ENCODE measurements at regions not wholly inside any gene's neighbourhood (a gene's known extent, or its start where the extent isn't known, plus 50 kb on each side); places are given as distances from the start of the nearest gene placed in this dataset.

DNA sequence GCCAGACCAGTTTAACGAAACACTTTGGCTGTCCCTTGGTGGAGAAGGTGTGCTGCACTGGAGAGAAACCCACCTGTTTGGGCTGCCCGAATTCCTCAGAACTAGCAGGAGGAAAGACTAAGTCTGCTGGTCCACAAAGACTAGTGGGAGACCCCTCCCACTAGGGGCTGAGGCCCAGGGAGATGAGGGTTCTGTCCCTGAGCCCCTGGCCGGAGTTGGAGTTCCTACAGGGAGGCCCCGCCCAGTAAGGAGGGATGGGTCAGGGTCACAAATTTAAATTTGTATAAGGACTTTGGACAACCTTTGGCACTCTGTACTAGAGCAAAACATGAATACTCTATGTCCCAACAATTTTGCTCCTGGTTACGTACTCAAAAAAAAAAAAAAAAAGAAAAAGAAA is 200.8 kb upstream of the C11orf87 start:
- peaks cover 35% of the 10 kb centered on the region for H3K9me3 Mint-ChIP-seq (ENCODE audit: low read depth)
- no peak overlapping the region for H3K4me3 Mint-ChIP-seq (ENCODE audit: unreplicated experiment)
- H3K4me1 Mint-ChIP-seq (ENCODE audit: low read depth), result no peaks in the 10 kb centered on the region
- H3K27ac Mint-ChIP-seq (ENCODE audit: unreplicated experiment), result no peak overlapping the region
- peaks cover 12% of the 10 kb centered on the region for H3K36me3 Mint-ChIP-seq (ENCODE audit: low read depth)
- no peak for DNase-seq (ENCODE audit: low spot score)
- no peaks in the 10 kb centered on the region for H3K27me3 Mint-ChIP-seq (ENCODE audit: low read depth)
- TF ChIP-seq, protein P1, sequence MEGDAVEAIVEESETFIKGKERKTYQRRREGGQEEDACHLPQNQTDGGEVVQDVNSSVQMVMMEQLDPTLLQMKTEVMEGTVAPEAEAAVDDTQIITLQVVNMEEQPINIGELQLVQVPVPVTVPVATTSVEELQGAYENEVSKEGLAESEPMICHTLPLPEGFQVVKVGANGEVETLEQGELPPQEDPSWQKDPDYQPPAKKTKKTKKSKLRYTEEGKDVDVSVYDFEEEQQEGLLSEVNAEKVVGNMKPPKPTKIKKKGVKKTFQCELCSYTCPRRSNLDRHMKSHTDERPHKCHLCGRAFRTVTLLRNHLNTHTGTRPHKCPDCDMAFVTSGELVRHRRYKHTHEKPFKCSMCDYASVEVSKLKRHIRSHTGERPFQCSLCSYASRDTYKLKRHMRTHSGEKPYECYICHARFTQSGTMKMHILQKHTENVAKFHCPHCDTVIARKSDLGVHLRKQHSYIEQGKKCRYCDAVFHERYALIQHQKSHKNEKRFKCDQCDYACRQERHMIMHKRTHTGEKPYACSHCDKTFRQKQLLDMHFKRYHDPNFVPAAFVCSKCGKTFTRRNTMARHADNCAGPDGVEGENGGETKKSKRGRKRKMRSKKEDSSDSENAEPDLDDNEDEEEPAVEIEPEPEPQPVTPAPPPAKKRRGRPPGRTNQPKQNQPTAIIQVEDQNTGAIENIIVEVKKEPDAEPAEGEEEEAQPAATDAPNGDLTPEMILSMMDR (IDR thresholded peaks at IDR 0.05), result no peak

DNA sequence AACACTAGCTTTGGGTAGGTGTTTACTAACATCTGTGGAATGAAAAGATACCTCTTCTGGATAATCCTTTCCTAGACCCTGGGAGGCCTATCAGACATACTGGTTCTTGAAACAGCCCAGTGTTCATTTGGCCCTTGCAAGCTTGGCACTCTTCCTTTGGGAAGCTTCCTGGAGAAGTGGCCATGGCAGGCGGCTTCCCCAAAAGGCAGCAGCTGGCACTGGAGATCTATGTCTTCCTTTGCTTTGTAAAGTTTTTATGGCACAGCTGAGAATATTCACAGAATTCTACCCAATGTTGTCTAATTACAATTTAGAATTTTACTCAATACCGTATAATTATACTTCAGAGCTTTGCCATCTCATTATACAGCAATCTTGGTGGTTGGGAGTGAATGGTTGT is 199.2 kb upstream of the C11orf87 start:
- no peak overlapping the region for H3K27ac Mint-ChIP-seq (ENCODE audit: unreplicated experiment)
- DNase-seq (ENCODE audit: low spot score), result no peak
- H3K27me3 Mint-ChIP-seq (ENCODE audit: low read depth), result no peaks in the 10 kb centered on the region
- TF ChIP-seq, protein P1 (IDR thresholded peaks at IDR 0.05), result no peak
- no peaks in the 10 kb centered on the region for H3K4me1 Mint-ChIP-seq (ENCODE audit: low read depth)
- H3K9me3 Mint-ChIP-seq (ENCODE audit: low read depth), result peaks cover 29% of the 10 kb centered on the region
- no peak overlapping the region for H3K4me3 Mint-ChIP-seq (ENCODE audit: unreplicated experiment)
- peaks cover 4% of the 10 kb centered on the region for H3K36me3 Mint-ChIP-seq (ENCODE audit: low read depth)

DNA sequence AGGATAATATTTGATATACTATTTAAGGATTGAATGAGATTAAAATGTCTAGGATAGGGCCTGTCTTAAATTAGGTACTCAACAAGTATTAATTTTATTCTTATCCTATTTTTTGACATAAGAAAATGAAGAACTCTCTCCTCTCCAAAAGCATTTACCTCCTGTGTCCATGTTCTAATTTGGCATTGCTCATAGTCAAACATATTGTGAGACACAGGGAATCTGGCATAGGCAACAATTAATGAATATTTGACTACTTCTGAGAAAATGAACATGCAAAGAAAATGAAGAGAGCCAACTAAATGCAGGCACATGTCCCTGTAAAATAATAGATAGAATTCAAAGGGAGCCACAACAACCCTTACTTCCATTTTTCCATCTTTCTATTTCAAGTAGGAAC is 198.5 kb upstream of the C11orf87 start:
- Mint-ChIP-seq H3K27me3 (ENCODE audit: low read depth) (no peaks in the 10 kb centered on the region), H3K36me3 (ENCODE audit: low read depth) (peaks cover 4% of the 10 kb centered on the region), H3K4me3 (ENCODE audit: unreplicated experiment) (no peak overlapping the region), H3K4me1 (ENCODE audit: low read depth) (no peaks in the 10 kb centered on the region), H3K9me3 (ENCODE audit: low read depth) (peaks cover 28% of the 10 kb centered on the region), H3K27ac (ENCODE audit: unreplicated experiment) (no peak overlapping the region)
- TF ChIP-seq, protein P1 (IDR thresholded peaks at IDR 0.05), result no peak
- DNase-seq (ENCODE audit: low spot score), result no peak

DNA sequence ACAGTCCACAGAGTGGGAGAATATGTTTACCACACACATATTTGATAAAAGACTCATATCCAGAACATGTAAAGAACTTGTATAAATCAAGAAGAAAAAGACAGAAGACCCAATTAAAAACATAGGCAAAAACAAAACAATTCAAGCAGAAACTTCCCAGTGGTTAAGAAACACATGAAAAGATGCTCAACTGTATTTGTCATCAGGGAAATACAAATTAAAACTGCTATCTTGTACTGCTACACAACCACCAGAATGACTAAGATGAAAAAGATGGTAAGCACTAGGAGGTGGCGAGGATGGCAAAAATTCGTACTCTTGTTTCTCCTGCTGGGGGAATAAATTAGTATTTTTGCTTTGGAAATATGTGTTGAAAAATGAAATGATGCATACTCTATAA is 192.3 kb upstream of the C11orf87 start:
- no peak overlapping the region for H3K4me3 Mint-ChIP-seq (ENCODE audit: unreplicated experiment)
- no peak overlapping the region for H3K27ac Mint-ChIP-seq (ENCODE audit: unreplicated experiment)
- H3K9me3 Mint-ChIP-seq (ENCODE audit: low read depth), result peaks cover 7% of the 10 kb centered on the region
- H3K36me3 Mint-ChIP-seq (ENCODE audit: low read depth), result no peaks in the 10 kb centered on the region
- H3K27me3 Mint-ChIP-seq (ENCODE audit: low read depth), result no peaks in the 10 kb centered on the region
- no peaks in the 10 kb centered on the region for H3K4me1 Mint-ChIP-seq (ENCODE audit: low read depth)
- TF ChIP-seq, protein P1 (IDR thresholded peaks at IDR 0.05), result no peak
- DNase-seq (ENCODE audit: low spot score), result no peak

DNA sequence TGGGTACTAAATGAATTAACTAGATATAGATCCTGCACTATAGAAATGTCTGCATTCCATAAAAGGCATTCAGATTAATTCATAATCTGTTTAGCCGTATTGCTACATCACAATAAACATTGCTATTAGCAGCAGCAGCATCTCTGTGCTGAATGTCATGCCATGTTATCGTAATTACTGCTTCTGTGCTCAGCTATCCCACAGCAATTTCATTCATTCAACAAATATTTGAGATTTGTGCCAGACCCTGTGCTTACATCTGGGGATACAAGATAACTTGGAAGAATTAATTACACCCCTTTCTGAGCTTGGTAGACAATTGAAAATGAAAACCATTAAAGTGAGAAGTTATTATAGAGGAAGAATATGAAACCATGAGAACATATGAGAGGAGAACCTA is 185.8 kb upstream of the C11orf87 start:
- Mint-ChIP-seq H3K27me3 (ENCODE audit: low read depth) (no peaks in the 10 kb centered on the region), H3K27ac (ENCODE audit: unreplicated experiment) (no peak overlapping the region), H3K9me3 (ENCODE audit: low read depth) (peaks cover 17% of the 10 kb centered on the region), H3K4me3 (ENCODE audit: unreplicated experiment) (no peak overlapping the region), H3K4me1 (ENCODE audit: low read depth) (peaks cover 5% of the 10 kb centered on the region), H3K36me3 (ENCODE audit: low read depth) (peaks cover 2% of the 10 kb centered on the region)
- TF ChIP-seq, protein P1 (IDR thresholded peaks at IDR 0.05), result no peak
- DNase-seq (ENCODE audit: low spot score), result no peak
